HAP-1 (cell line): ENCODE measurements at regions not wholly inside any gene's neighbourhood (a gene's known extent, or its start where the extent isn't known, plus 50 kb on each side); places are given as distances from the start of the nearest gene placed in this dataset.
"Not testable (repeated sequence)": the region's sequence is repeated elsewhere in the genome, so short reads cannot be mapped to it uniquely, and the experiment has no call there.

Experiments
- DNase-seq, 2 experiments: peaks; one replicate each; pipeline ENCODE4 v3.0.0-alpha.2; 2016 to 2020; ENCODE audit warnings: low spot score in 2 of 2
- H3K27me3 ChIP-seq: fragments of 250-450 bp; sonication (Bioruptor Pico); 2 replicates; pipeline ENCODE4 v1.5.1; 2020; ENCODE audit warnings: low read depth, mild to moderate bottlenecking, moderate library complexity
- H3K36me3 ChIP-seq: fragments of 250-450 bp; sonication (Bioruptor Pico); replicated peaks from 2 replicates; pipeline ENCODE4 v1.5.1; 2020; ENCODE audit warnings: mild to moderate bottlenecking
- H3K4me1 ChIP-seq: fragments of 250-450 bp; sonication (Bioruptor Pico); 2 replicates; pipeline ENCODE4 v1.5.1; 2020; ENCODE audit warnings: mild to moderate bottlenecking
- H3K4me3 ChIP-seq: fragments of 250-450 bp; sonication (Bioruptor Pico); 2 replicates; pipeline ENCODE4 v1.5.1; 2020; ENCODE audit warnings: mild to moderate bottlenecking, moderate library complexity
- H3K9me3 ChIP-seq: fragments of 250-450 bp; sonication (Bioruptor Pico); 2 replicates; pipeline ENCODE4 v1.5.1; 2020; ENCODE audit warnings: mild to moderate bottlenecking, moderate library complexity
- in situ Hi-C: fragments of 300-500 bp; cut with MboI; formaldehyde crosslinking; loops from 3 replicates; pipeline ENCODE4 v1.14.3; 2020; ENCODE audit warnings: low sequenced_read_pairs, inconsistent platforms, mixed read lengths

DNA sequence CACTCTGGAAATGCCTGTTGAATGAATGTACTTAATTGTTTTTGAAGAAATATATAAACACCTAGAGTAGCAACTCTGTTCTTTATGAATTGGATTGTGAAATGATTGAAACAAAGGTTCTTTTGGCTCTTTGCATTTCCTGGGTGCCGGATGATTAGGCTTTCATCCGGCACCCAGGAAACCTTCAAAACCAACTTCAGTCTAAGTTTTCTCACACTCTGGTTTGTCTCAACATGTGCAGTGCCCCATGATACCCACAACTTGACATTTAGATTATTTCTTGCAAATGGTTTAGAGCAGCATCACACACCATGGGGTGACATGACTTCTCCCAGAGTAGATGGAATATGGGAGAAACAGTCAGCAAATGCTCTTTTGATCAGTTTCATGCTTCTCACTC lies 354.9 kb downstream of the BARHL2 start:
- no peaks in the 10 kb centered on the region for H3K36me3 ChIP-seq
- in situ Hi-C loops, result no loop called here
- no peak overlapping the region for H3K4me3 ChIP-seq
- no peaks in the 10 kb centered on the region for H3K9me3 ChIP-seq
- no peaks in the 10 kb centered on the region for H3K4me1 ChIP-seq
- peaks cover 6% of the 10 kb centered on the region for H3K27me3 ChIP-seq
- no peak for DNase-seq

DNA sequence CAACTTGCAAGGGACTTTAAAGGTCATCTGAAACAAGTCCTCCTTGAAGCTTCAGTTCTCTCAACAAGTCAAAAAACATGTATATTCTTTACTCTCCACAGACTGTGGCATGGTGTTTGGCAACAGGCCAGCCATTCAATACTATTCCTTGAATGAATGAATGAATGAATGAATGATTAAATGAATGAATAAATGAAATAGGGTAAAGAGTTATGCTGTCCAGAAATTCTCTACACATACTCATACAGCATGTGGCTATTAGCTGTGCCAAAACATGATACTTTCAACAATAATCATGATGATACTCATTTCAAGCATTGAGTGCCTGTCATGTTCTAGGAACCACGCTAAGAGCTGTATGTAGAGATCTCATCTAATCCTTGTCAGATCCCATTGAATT lies 356.1 kb downstream of the BARHL2 start:
- Histone ChIP-seq H3K4me1 (no peaks in the 10 kb centered on the region), H3K27me3 (peaks cover 6% of the 10 kb centered on the region), H3K9me3 (no peaks in the 10 kb centered on the region), H3K36me3 (no peaks in the 10 kb centered on the region), H3K4me3 (no peak overlapping the region)
- in situ Hi-C loops, result no loop called here
- no peak for DNase-seq

DNA sequence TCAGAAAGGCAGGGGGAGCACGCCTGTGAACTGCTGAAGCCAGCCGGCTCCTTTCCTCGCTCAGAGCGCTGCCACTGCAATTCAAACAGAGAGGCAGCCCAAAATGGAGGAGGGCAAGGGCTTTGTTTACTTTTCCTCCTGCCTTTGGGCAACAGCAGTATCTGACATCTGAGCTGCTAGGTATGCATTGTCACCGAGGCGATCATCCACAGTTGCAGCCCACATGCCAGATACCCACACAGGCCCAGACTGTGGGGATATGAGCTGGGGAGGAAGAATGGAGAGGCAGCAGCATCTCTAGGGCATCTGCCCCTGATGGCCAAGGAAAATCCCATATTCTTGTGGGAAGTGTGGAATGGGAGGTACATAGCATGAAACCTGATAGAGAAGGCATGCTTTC lies 357.1 kb downstream of the BARHL2 start:
- DNase-seq, result no peak
- Histone ChIP-seq H3K4me1 (no peaks in the 10 kb centered on the region), H3K27me3 (peaks cover 6% of the 10 kb centered on the region; the same call in 1 of the 2 replicates), H3K36me3 (no peaks in the 10 kb centered on the region), H3K4me3 (no peak overlapping the region), H3K9me3 (no peaks in the 10 kb centered on the region)
- in situ Hi-C loops, result no loop called here

DNA sequence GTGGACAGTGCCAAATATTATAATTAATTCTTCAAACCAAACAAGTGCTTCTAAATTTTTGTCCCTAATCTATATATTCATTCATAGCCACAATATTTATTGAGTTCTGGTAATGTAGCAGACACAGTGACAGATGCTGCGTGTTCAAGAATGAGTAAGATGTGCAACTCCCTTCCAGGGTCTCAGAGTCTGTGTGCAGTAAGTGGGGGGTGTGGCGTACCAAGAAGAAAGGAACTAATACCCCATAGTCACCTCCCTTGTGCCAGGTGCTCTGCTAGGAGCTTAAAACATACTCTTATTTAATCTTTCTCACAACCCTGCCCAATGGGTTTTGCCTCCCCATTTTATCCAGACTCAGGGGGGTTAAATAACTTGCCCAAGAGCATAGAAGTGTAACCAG lies 358.7 kb downstream of the BARHL2 start:
- peaks cover 3% of the 10 kb centered on the region; the same call in 1 of the 2 replicates for H3K27me3 ChIP-seq
- no peaks in the 10 kb centered on the region for H3K9me3 ChIP-seq
- no peak for DNase-seq
- in situ Hi-C loops, result no loop called here
- H3K36me3 ChIP-seq, result no peaks in the 10 kb centered on the region
- no peak overlapping the region for H3K4me3 ChIP-seq
- no peaks in the 10 kb centered on the region for H3K4me1 ChIP-seq

DNA sequence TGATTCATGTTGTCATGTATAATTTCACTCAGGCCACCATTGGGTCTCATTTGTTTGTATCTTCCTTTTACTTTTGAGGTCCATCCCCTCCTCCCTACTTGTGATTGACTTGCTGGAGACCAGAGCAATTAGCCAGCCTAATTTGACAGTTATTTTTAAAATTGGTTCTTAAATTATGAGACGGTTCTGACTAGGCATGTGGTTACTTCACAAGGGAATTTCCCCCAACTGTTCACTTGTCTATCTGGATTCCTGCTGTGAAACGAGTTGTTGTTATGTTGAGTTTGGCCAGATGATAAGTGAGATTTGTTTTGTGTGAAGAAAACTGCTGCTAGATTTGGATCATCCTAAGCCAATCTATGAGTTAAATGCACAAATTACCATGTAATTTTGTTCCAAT lies 359.1 kb downstream of the BARHL2 start:
- Histone ChIP-seq H3K27me3 (peaks cover 3% of the 10 kb centered on the region; the same call in 1 of the 2 replicates), H3K36me3 (no peaks in the 10 kb centered on the region), H3K9me3 (no peaks in the 10 kb centered on the region), H3K4me3 (no peak overlapping the region), H3K4me1 (no peaks in the 10 kb centered on the region)
- in situ Hi-C loops, result no loop called here
- DNase-seq, result no peak

DNA sequence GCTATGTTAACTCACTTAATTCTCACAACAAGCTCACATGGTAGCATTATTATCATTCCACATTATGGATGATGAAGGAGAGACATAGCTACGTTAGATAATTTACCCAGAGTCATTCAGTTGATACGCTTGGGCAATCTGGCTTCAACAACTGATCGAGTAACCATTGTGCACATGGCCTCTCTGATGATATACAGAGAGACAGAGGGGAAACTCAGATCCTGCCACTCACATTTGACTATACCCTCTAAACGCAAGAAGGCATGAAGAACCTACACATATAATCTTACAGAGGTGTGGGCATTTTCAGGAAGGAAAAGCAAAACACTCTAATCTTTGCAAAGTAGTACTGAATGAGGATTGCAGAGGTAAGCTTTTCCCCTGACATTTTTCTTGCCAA lies 360.1 kb downstream of the BARHL2 start:
- in situ Hi-C loops, result no loop called here
- H3K36me3 ChIP-seq, result no peaks in the 10 kb centered on the region
- no peak for DNase-seq
- H3K4me3 ChIP-seq, result no peak overlapping the region
- H3K9me3 ChIP-seq, result no peaks in the 10 kb centered on the region
- no peaks in the 10 kb centered on the region for H3K4me1 ChIP-seq
- H3K27me3 ChIP-seq, result peaks cover 3% of the 10 kb centered on the region; the same call in 1 of the 2 replicates

DNA sequence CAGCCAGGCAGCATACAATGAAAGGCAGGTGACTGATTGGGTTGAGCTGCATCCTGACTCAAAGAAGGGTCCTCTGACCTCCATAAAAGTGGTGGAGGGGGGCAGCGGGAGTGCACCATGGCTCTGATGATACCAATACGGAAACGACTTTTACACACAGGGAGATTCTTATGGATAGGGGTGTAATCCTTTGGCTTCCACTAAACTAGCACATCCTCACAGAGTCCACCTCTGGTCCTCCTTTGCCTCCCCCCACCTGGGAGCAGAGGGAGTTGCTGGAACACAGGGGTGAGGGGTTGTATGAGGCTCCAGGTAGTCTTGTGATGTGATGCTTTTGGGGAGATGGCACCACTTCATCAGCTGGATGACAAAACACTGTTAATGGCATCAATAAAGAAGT lies 361.0 kb downstream of the BARHL2 start:
- in situ Hi-C loops, result no loop called here
- Histone ChIP-seq H3K36me3 (no peaks in the 10 kb centered on the region), H3K27me3 (no peaks in the 10 kb centered on the region; the same call in 1 of the 2 replicates), H3K4me3 (no peak overlapping the region), H3K9me3 (no peaks in the 10 kb centered on the region), H3K4me1 (no peaks in the 10 kb centered on the region)
- no peak for DNase-seq

DNA sequence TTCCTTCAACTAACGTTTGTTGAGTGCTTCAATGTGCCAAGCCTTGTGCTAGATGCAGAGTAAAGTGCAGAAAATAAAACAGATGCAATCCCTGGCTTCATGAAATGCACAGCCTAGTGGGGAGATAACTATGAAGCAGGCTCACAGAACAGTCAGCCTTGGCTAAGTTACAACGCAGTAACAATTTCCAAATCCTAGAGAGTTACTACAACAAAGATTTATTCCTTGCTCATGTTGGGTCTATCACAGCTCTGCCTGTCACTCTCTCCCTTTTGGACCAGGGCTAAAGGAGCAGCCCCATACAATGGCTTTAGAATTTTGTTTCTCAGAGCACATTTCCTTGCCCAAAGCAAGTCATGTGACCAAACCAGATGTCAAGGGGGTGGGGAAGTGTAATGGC lies 359.8 kb downstream of the ZNF326 start:
- Histone ChIP-seq H3K4me3 (no peak overlapping the region), H3K36me3 (no peaks in the 10 kb centered on the region), H3K4me1 (no peaks in the 10 kb centered on the region), H3K9me3 (no peaks in the 10 kb centered on the region), H3K27me3 (no peaks in the 10 kb centered on the region; the same call in 1 of the 2 replicates)
- in situ Hi-C loops, result no loop called here
- DNase-seq, result no peak

DNA sequence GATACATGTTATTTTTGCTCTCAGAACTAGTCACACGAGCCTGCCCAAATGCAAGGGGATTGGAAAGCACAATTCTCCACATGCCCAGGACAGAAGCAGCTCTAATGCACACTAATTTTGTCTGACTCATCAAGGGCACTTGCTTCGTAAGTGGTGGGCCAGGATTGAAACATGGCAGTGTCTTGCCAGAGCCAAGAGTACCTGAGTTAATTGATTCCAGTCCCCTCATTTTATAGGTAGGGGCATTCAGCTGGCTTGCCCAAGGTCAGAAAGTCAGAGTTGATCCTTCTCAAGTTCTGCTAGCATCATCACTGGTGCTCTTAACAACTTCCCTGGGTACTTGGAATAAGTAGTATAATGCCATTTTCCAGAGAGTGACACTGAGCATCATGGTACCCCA lies 356.1 kb downstream of the ZNF326 start:
- H3K4me3 ChIP-seq, result no peak overlapping the region
- in situ Hi-C loops, result no loop called here
- no peaks in the 10 kb centered on the region for H3K36me3 ChIP-seq
- no peaks in the 10 kb centered on the region for H3K4me1 ChIP-seq
- H3K9me3 ChIP-seq, result no peaks in the 10 kb centered on the region
- no peaks in the 10 kb centered on the region; the same call in 1 of the 2 replicates for H3K27me3 ChIP-seq
- DNase-seq, result no peak

DNA sequence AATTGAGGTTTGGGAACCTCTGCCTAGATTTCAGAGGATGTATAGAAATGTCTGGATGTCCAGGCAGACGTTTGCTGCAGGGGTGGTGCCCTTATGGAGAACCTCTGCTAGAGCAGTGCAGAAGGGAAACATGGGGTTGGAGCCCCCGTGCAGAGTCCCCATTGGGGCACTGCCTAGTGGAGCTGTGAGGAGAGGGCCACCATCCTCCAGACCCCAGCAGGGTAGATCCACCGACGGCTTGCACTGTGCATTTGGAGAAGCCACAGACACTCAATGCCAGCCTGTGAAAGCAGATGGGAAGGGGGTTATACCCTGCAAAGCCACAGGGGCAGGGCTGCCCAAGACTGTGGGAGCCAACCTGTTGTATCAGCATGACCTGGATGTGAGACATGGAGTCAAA lies 354.6 kb downstream of the ZNF326 start:
- H3K27me3 ChIP-seq, result no peaks in the 10 kb centered on the region; the same call in 1 of the 2 replicates
- no peaks in the 10 kb centered on the region for H3K4me1 ChIP-seq
- in situ Hi-C loops, result no loop called here
- H3K36me3 ChIP-seq, result no peaks in the 10 kb centered on the region
- no peaks in the 10 kb centered on the region for H3K9me3 ChIP-seq
- DNase-seq, result no peak
- no peak overlapping the region for H3K4me3 ChIP-seq

DNA sequence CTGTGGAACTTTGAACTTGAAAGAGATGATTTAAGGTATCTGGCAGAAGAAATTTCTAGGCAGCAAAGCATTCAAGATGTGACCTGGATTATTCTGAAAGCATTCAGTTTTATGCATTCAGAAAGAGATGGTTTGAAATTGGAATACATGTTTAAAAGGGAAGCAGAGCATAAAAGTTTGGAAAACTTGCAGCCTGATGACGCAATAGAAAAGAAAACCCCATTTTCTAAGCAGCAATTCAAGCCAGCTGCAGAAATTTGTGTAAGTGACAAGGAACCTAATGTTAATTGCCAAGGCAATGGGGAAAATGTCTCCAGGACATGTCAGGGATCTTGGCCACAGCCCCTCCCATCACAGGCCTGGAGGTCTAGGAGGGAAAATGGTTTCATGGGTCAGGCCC lies 354.0 kb downstream of the ZNF326 start:
- DNase-seq, result no peak
- Histone ChIP-seq H3K4me3 (no peak overlapping the region), H3K27me3 (no peaks in the 10 kb centered on the region), H3K9me3 (no peaks in the 10 kb centered on the region), H3K36me3 (no peaks in the 10 kb centered on the region), H3K4me1 (no peaks in the 10 kb centered on the region)
- in situ Hi-C loops, result no loop called here

DNA sequence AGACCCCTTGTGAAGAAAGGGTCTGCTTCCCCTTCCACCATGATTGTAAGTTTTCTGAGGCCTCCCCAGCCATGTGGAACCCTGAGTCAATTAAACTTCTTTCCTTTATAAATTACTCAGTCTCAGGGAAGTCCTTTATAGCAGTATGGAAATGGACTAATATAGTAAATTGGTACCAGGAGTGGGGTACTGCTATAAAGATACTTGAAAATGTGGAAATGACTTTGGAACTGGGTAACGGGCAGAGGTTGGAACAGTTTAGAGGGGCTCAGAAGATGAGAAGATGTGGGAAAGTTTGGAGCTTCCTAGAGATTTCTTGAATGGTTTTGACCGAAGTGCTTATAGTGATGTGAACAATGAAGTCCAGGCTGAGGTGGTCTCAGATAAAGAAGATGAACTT lies 353.5 kb downstream of the ZNF326 start:
- H3K4me1 ChIP-seq, in situ Hi-C loops, DNase-seq, H3K27me3 ChIP-seq, H3K4me3 ChIP-seq, H3K9me3 ChIP-seq, H3K36me3 ChIP-seq: not testable (repeated sequence)

DNA sequence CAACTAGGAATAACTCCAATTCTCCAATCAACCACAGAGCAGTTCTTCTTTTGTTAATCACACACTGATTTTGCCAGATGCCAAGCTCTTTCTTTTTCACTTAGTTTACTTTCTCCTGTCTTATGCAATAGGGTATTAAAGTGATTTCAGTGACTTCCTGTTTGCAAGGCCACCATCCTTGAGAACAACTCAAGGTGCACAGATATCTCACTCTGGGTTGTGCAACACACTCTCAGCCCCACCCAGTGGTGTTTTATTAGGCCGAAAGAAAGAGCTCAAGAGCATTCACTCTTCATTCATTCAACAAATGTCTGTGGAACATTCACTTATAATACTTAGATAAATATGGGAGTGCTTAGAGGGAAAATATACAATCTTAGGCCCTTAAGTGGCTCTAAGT lies 352.5 kb downstream of the ZNF326 start:
- Histone ChIP-seq H3K27me3 (no peaks in the 10 kb centered on the region), H3K4me3 (no peak overlapping the region), H3K36me3 (no peaks in the 10 kb centered on the region), H3K4me1 (no peaks in the 10 kb centered on the region), H3K9me3 (no peaks in the 10 kb centered on the region)
- in situ Hi-C loops, result no loop called here
- DNase-seq, result no peak

DNA sequence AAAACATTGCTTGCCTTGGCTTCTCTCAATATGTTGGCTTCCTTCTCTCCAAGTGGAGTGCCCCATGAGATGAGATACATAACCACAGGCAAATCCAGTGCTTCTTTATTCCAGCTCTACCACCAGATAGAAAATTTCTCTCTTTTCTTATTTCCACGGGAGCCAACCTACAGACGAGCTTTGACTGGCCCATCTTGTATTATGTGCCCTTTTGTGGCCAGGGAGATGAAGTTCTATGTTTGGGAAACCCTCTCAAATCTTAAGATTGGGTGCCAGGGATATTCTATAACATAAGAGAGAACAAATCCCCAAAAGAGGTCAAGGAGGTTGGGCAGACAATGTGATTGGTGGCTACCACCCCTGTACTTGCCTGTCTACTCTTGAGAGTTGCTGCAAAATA lies 351.8 kb downstream of the ZNF326 start:
- no peaks in the 10 kb centered on the region for H3K36me3 ChIP-seq
- in situ Hi-C loops, result no loop called here
- H3K27me3 ChIP-seq, result no peaks in the 10 kb centered on the region

DNA sequence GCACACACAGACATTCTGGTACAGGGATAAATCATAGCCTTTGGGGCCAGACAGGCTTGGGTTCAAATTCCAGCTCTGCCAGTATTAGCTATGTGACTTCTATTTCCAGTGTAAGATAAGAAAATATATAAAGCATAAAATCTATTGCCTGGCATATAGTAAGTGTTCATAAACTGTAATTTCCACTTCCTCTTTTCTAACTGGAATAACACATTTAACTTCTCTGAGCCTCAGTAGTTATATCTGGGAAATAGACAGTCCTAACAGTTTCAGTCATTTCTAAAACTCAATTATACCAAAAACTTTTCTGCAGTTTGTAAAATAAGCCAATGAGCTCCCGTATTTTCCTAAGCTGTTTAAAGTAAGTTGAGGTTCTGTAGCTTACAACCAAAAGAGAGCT lies 351.4 kb downstream of the ZNF326 start:
- DNase-seq, result no peak
- Histone ChIP-seq H3K4me1 (no peaks in the 10 kb centered on the region), H3K36me3 (no peaks in the 10 kb centered on the region), H3K4me3 (no peak overlapping the region), H3K27me3 (no peaks in the 10 kb centered on the region), H3K9me3 (no peaks in the 10 kb centered on the region)
- in situ Hi-C loops, result no loop called here

More for the DNA sequence above, 351.8 kb downstream of the ZNF326 start:
- no peak for DNase-seq
- no peaks in the 10 kb centered on the region for H3K9me3 ChIP-seq
- no peak overlapping the region for H3K4me3 ChIP-seq
- H3K4me1 ChIP-seq, result no peaks in the 10 kb centered on the region
